Uterus (tissue), 2 donors: ENCODE measurements at regions not wholly inside any gene's neighbourhood (a gene's known extent, or its start where the extent isn't known, plus 50 kb on each side); places are given as distances from the start of the nearest gene placed in this dataset.

Source experiments
- CTCF ChIP-seq, 4 experiments: fragments of 200-600 bp in 2 of 4; fragments of 450-650 bp in 2 of 4; sonication (generic) in 2 of 4; IDR thresholded peaks; one replicate each; pipeline ENCODE4 v1.5.1; 2016 to 2019; ENCODE audit warnings: antibody characterized with exemption in 4 of 4, mild to moderate bottlenecking in 2 of 4, moderate library complexity in 1 of 4
- POLR2A ChIP-seq, 2 donors: fragments of 450-650 bp; IDR thresholded peaks; one replicate each; pipeline ENCODE4 v1.6.1; 2016; ENCODE audit warnings: antibody characterized with exemption in 2 of 2, mild to moderate bottlenecking in 1 of 2, moderate library complexity in 1 of 2

- TF ChIP-seq POLR2A (IDR thresholded peaks at IDR 0.05) (no peak), CTCF (IDR thresholded peaks at IDR 0.05) (no peak)
Observed at GRCh38 chrX:14359727-14360126, 169.6 kb upstream of the GLRA2 start.
